PC-9 (cell line): ENCODE measurements at regions not wholly inside any gene's neighbourhood (a gene's known extent, or its start where the extent isn't known, plus 50 kb on each side); places are given as distances from the start of the nearest gene placed in this dataset.

ENCODE experiments used
- BruUV-seq: library from RNA; stranded (reverse); fragments of 400-500 nt; replicated peaks from 2 replicates; lab custom pipeline; 2021; lab: Mats Ljungman, UMichigan
- CTCF ChIA-PET: fragments of 300-600 bp; sonication (Branson Sonifier 250); formaldehyde crosslinking; loops from one replicate; lab custom pipeline; 2022; ENCODE audit warnings: antibody characterized with exemption; lab: Charles Lee
- POLR2A ChIA-PET: fragments of 300-600 bp; sonication (Branson Sonifier 250); formaldehyde crosslinking; loops from one replicate; lab custom pipeline; 2022; ENCODE audit warnings: antibody characterized with exemption; ENCODE audit not compliant: unreplicated experiment; lab: Charles Lee
- DNase-seq, 2 experiments: peaks; one replicate each; pipeline versions ENCODE4 v3.0.0 to v3.0.0-alpha.2; 2015 to 2022; ENCODE audit warnings: mixed read lengths in 1 of 2
- H2AFZ ChIP-seq: fragments of 200-600 bp; sonication (generic); 2 replicates; pipeline ENCODE4 v1.8.1; 2017; ENCODE audit warnings: antibody characterized with exemption
- H3F3A ChIP-seq: fragments of 200-600 bp; sonication (generic); 2 replicates; pipeline ENCODE4 v1.8.1; 2017; ENCODE audit warnings: antibody characterized with exemption, mild to moderate bottlenecking, low read depth; ENCODE audit not compliant: insufficient read depth
- H3K27ac ChIP-seq: fragments of 200-600 bp; sonication (generic); 2 replicates; pipeline ENCODE4 v1.6.1; 2016; ENCODE audit warnings: mixed run types
- H3K27me3 ChIP-seq: fragments of 200-600 bp; sonication (generic); 2 replicates; pipeline ENCODE4 v1.6.1; 2016; ENCODE audit warnings: low read depth, mixed run types; ENCODE audit not compliant: insufficient read depth
- H3K36me3 ChIP-seq: fragments of 200-600 bp; sonication (generic); 2 replicates; pipeline ENCODE4 v1.6.1; 2016; ENCODE audit warnings: low read depth, mixed run types
- H3K4me1 ChIP-seq: fragments of 200-600 bp; sonication (generic); replicated peaks from 2 replicates; pipeline ENCODE4 v1.6.1; 2016; ENCODE audit warnings: mixed run types; ENCODE audit not compliant: insufficient read depth
- H3K4me2 ChIP-seq: fragments of 200-600 bp; sonication (generic); 2 replicates; pipeline ENCODE4 v1.6.1; 2017; ENCODE audit warnings: mixed run types
- H3K4me3 ChIP-seq: fragments of 200-600 bp; sonication (generic); 2 replicates; pipeline ENCODE4 v1.6.1; 2016; ENCODE audit warnings: mixed run types
- H3K79me2 ChIP-seq: fragments of 200-600 bp; sonication (generic); 2 replicates; pipeline ENCODE4 v1.6.1; 2017; ENCODE audit warnings: low read depth, mixed run types
- H3K9me2 ChIP-seq: fragments of 200-600 bp; sonication (generic); 2 replicates; pipeline ENCODE4 v1.8.1; 2017; ENCODE audit warnings: mild to moderate bottlenecking; ENCODE audit not compliant: insufficient read depth
- H3K9me3 ChIP-seq: fragments of 200-600 bp; sonication (generic); 2 replicates; pipeline ENCODE4 v1.8.1; 2016; ENCODE audit warnings: low read depth; ENCODE audit not compliant: insufficient read depth
- H4K20me1 ChIP-seq: fragments of 200-600 bp; sonication (generic); 2 replicates; pipeline ENCODE4 v1.8.1; 2017; ENCODE audit not compliant: insufficient read depth
- CTCF ChIP-seq: fragments of 200-600 bp; sonication (generic); conservative IDR thresholded peaks from 2 replicates; pipeline ENCODE4 v1.6.1; 2017; ENCODE audit warnings: mixed run types, antibody characterized with exemption, mild to moderate bottlenecking, moderate library complexity
- EZH2 ChIP-seq: fragments of 200-600 bp; sonication (generic); IDR thresholded peaks from 2 replicates; pipeline ENCODE4 v1.8.0; 2017; ENCODE audit warnings: antibody characterized with exemption, low read depth
- intact Hi-C: fragments of 100-400 bp; cut with micrococcal nuclease; formaldehyde crosslinking; loops from one replicate; pipeline ENCODE4 v1.10.0; 2022; ENCODE audit not compliant: unreplicated experiment

- no peak overlapping the region for H3K4me3 ChIP-seq
- DNase-seq: no peak
- TF ChIP-seq CTCF: no peak
- TF ChIP-seq EZH2: no peak
- CTCF ChIA-PET: no interaction called here
- intact Hi-C loops: no loop called here
- POLR2A ChIA-PET: no interaction called here
- no peaks in the 10 kb centered on the region for H3K9me3 ChIP-seq
- H3K4me2 ChIP-seq: no peak overlapping the region
- H4K20me1 ChIP-seq: no peaks in the 10 kb centered on the region
- no peaks in the 10 kb centered on the region for H3K27me3 ChIP-seq
- H3K79me2 ChIP-seq: no peaks in the 10 kb centered on the region
- H2AFZ ChIP-seq: no peak overlapping the region
- no peaks in the 10 kb centered on the region for H3K36me3 ChIP-seq
- no peaks in the 10 kb centered on the region for H3K4me1 ChIP-seq
- H3K27ac ChIP-seq: no peak overlapping the region
- H3K9me2 ChIP-seq: no peaks in the 10 kb centered on the region
- H3F3A ChIP-seq: no peaks in the 10 kb centered on the region
- no TSS peak for BruUV-seq
Observed at GRCh38 chrX:9189286-9189685, 155.4 kb upstream of the FAM9B start.

- Histone ChIP-seq H3K9me2 (no peaks in the 10 kb centered on the region), H3K4me1 (no peaks in the 10 kb centered on the region), H3F3A (no peaks in the 10 kb centered on the region), H3K79me2 (no peaks in the 10 kb centered on the region), H3K27ac (no peak overlapping the region), H3K4me2 (no peak overlapping the region), H3K9me3 (no peaks in the 10 kb centered on the region), H3K36me3 (no peaks in the 10 kb centered on the region), H2AFZ (no peak overlapping the region), H3K27me3 (no peaks in the 10 kb centered on the region), H4K20me1 (no peaks in the 10 kb centered on the region), H3K4me3 (no peak overlapping the region)
- no TSS peak for BruUV-seq
- ChIA-PET CTCF (no interaction called here), POLR2A (no interaction called here)
- intact Hi-C loops: no loop called here
- TF ChIP-seq CTCF (no peak), EZH2 (no peak)
- DNase-seq: no peak
Observed at GRCh38 chrX:9191392-9191791, 157.5 kb upstream of the FAM9B start.

DNA sequence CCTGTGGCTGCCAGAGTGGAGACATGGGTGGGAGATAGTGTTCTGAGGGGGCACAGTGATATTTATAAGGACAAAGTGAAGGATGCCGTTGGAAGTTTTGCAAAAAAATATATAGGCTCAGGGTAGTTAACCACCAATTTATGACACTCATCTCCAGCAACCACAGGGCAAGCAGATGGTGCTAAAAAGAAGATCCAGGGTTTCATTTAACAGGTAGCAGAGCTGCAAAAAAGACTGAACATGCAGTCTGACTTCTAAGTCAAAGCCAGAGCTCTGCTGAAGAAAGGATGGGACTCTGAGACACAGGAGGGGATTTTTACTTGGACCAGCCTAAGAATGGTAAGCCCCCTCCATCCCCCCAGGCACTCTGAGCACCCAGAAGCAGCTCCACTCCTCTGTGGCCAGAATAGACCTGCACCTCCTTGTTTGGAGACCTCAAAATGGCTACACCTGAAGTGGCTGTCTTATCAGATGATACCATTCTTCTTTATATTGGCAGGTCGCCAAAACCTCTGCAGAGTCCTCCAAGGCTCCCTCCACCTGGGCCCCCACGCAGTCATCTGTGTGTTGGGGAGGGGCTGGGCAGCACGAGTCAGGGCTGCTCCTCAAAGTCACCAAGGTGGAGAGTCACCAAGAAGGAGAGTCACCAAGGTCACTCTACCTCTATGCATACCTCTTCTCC lies 161.4 kb upstream of the FAM9B start:
- no peaks in the 10 kb centered on the region for H3K4me1 ChIP-seq
- DNase-seq: no peak
- no peaks in the 10 kb centered on the region for H3K9me3 ChIP-seq
- H2AFZ ChIP-seq: no peak overlapping the region
- CTCF ChIA-PET: no interaction called here
- H3K27me3 ChIP-seq: no peaks in the 10 kb centered on the region
- no peak for TF ChIP-seq EZH2
- no peak for TF ChIP-seq CTCF
- H3K4me2 ChIP-seq: no peak overlapping the region
- no peaks in the 10 kb centered on the region for H3F3A ChIP-seq
- no peaks in the 10 kb centered on the region for H4K20me1 ChIP-seq
- H3K79me2 ChIP-seq: no peaks in the 10 kb centered on the region
- no peak overlapping the region for H3K27ac ChIP-seq
- no peaks in the 10 kb centered on the region for H3K36me3 ChIP-seq
- H3K4me3 ChIP-seq: no peak overlapping the region
- POLR2A ChIA-PET: no interaction called here
- intact Hi-C loops: no loop called here
- BruUV-seq: no TSS peak
- H3K9me2 ChIP-seq: no peaks in the 10 kb centered on the region
